ENCODE measurements at regions not wholly inside any gene's neighbourhood (a gene's known extent, or its start where the extent isn't known, plus 50 kb on each side); places are given as distances from the start of the nearest gene placed in this dataset.
"Not testable (repeated sequence)": the region's sequence is repeated elsewhere in the genome, so short reads cannot be mapped to it uniquely, and the experiment has no call there.

- Mint-ChIP-seq H3K4me1 (ENCODE audit: insufficient read depth, unreplicated experiment) (no peaks in the 10 kb centered on the region), H3K4me3 (ENCODE audit: unreplicated experiment) (no peak overlapping the region), H3K27me3 (ENCODE audit: insufficient read depth, unreplicated experiment) (no peaks in the 10 kb centered on the region), H3K27ac (ENCODE audit: low read depth, unreplicated experiment) (no peak overlapping the region), H3K9me3 (ENCODE audit: unreplicated experiment) (no peaks in the 10 kb centered on the region), H3K36me3 (ENCODE audit: insufficient read depth, unreplicated experiment) (no peaks in the 10 kb centered on the region)
- ChIA-PET POLR2A (interaction anchor here (1.0 kb wide), 1 partner anchor 9 kb away, joined by 6 read pairs; no protein-coding TSS in a partner anchor), CTCF (interaction anchor here (1.0 kb wide), 1 partner anchor 9 kb away, joined by 5 read pairs; no protein-coding TSS in a partner anchor)
- intact Hi-C loops (cut with micrococcal nuclease): no loop called here
- no peak for DNase-seq (ENCODE audit: unreplicated experiment)
- BruUV-seq (replicated peaks): no TSS peak
- TF ChIP-seq CTCF (IDR thresholded peaks at IDR 0.05; ENCODE audit: unreplicated experiment): no peak
Measured at GRCh38 chr18:10149768-10150556, 236.1 kb downstream of the VAPA start.

- CTCF ChIA-PET; DNase-seq (ENCODE audit: unreplicated experiment); H3K4me3 Mint-ChIP-seq (ENCODE audit: unreplicated experiment); BruUV-seq (replicated peaks); H3K36me3 Mint-ChIP-seq (ENCODE audit: insufficient read depth, unreplicated experiment); H3K9me3 Mint-ChIP-seq (ENCODE audit: unreplicated experiment); intact Hi-C loops (cut with micrococcal nuclease); H3K27me3 Mint-ChIP-seq (ENCODE audit: insufficient read depth, unreplicated experiment); H3K27ac Mint-ChIP-seq (ENCODE audit: low read depth, unreplicated experiment); POLR2A ChIA-PET; H3K4me1 Mint-ChIP-seq (ENCODE audit: insufficient read depth, unreplicated experiment): not testable (repeated sequence)
Measured at GRCh38 chr18:10150576-10150975, 236.8 kb downstream of the VAPA start.

- Mint-ChIP-seq H3K4me1 (ENCODE audit: insufficient read depth, unreplicated experiment) (no peaks in the 10 kb centered on the region), H3K36me3 (ENCODE audit: insufficient read depth, unreplicated experiment) (no peaks in the 10 kb centered on the region), H3K4me3 (ENCODE audit: unreplicated experiment) (no peak overlapping the region), H3K9me3 (ENCODE audit: unreplicated experiment) (no peaks in the 10 kb centered on the region), H3K27ac (ENCODE audit: low read depth, unreplicated experiment) (no peak overlapping the region), H3K27me3 (ENCODE audit: insufficient read depth, unreplicated experiment) (no peaks in the 10 kb centered on the region)
- ChIA-PET CTCF (interaction anchor here (0.6 kb wide), 1 partner anchor 1415 kb away, joined by 3 read pairs; no protein-coding TSS in a partner anchor), POLR2A (no interaction called here)
- BruUV-seq (replicated peaks): no TSS peak
- no peak for TF ChIP-seq CTCF (IDR thresholded peaks at IDR 0.05; ENCODE audit: unreplicated experiment)
- DNase-seq (ENCODE audit: unreplicated experiment): no peak
- intact Hi-C loops (cut with micrococcal nuclease): no loop called here
Measured at GRCh38 chr18:10152475-10152874, 238.7 kb downstream of the VAPA start.

- ChIA-PET POLR2A (no interaction called here), CTCF (interaction anchor here (0.9 kb wide), 1 partner anchor 182 kb away, joined by 5 read pairs; no protein-coding TSS in a partner anchor)
- no peak for DNase-seq (ENCODE audit: unreplicated experiment)
- intact Hi-C loops (cut with micrococcal nuclease): no loop called here
- no peaks in the 10 kb centered on the region for H3K36me3 Mint-ChIP-seq (ENCODE audit: insufficient read depth, unreplicated experiment)
- no peak overlapping the region for H3K27ac Mint-ChIP-seq (ENCODE audit: low read depth, unreplicated experiment)
- no peak for TF ChIP-seq CTCF (IDR thresholded peaks at IDR 0.05; ENCODE audit: unreplicated experiment)
- no TSS peak for BruUV-seq (replicated peaks)
- H3K27me3 Mint-ChIP-seq (ENCODE audit: insufficient read depth, unreplicated experiment): no peaks in the 10 kb centered on the region
- no peaks in the 10 kb centered on the region for H3K9me3 Mint-ChIP-seq (ENCODE audit: unreplicated experiment)
- no peaks in the 10 kb centered on the region for H3K4me1 Mint-ChIP-seq (ENCODE audit: insufficient read depth, unreplicated experiment)
- H3K4me3 Mint-ChIP-seq (ENCODE audit: unreplicated experiment): no peak overlapping the region
Measured at GRCh38 chr18:10153924-10154752, 240.3 kb downstream of the VAPA start.
